ENCODE measurements at regions not wholly inside any gene's neighbourhood (a gene's known extent, or its start where the extent isn't known, plus 50 kb on each side); places are given as distances from the start of the nearest gene placed in this dataset.

- H3K27ac Mint-ChIP-seq = no peak overlapping the region
- H3K4me1 Mint-ChIP-seq (ENCODE audit: low read depth) = no peaks in the 10 kb centered on the region
- H3K9me3 Mint-ChIP-seq (ENCODE audit: low read depth) = peaks cover 19% of the 10 kb centered on the region
- DNase-seq (ENCODE audit: low spot score, unreplicated experiment) = no peak
- H3K4me3 Mint-ChIP-seq (ENCODE audit: low read depth) = no peak overlapping the region
- H3K27me3 Mint-ChIP-seq = no peaks in the 10 kb centered on the region
- TF ChIP-seq CTCF (IDR thresholded peaks at IDR 0.05; ENCODE audit: unreplicated experiment) = no peak
- no peaks in the 10 kb centered on the region for H3K36me3 Mint-ChIP-seq (ENCODE audit: insufficient read depth)
These were observed 89.1 kb upstream of the KLF14 start for GRCh38 chr7:130823060-130823459.

- no peak for DNase-seq (ENCODE audit: low spot score, unreplicated experiment)
- Mint-ChIP-seq H3K4me1 (ENCODE audit: low read depth) (no peaks in the 10 kb centered on the region), H3K36me3 (ENCODE audit: insufficient read depth) (no peaks in the 10 kb centered on the region), H3K4me3 (ENCODE audit: low read depth) (no peak overlapping the region), H3K27me3 (no peaks in the 10 kb centered on the region), H3K9me3 (ENCODE audit: low read depth) (peaks cover 23% of the 10 kb centered on the region), H3K27ac (no peak overlapping the region)
- no peak for TF ChIP-seq CTCF (IDR thresholded peaks at IDR 0.05; ENCODE audit: unreplicated experiment)
These were observed 91.8 kb upstream of the KLF14 start for GRCh38 chr7:130825819-130826218.

- Mint-ChIP-seq H3K4me3 (ENCODE audit: low read depth) (no peak overlapping the region), H3K27me3 (no peaks in the 10 kb centered on the region), H3K9me3 (ENCODE audit: low read depth) (peaks cover 23% of the 10 kb centered on the region), H3K4me1 (ENCODE audit: low read depth) (peaks cover 4% of the 10 kb centered on the region), H3K36me3 (ENCODE audit: insufficient read depth) (no peaks in the 10 kb centered on the region), H3K27ac (no peak overlapping the region)
- DNase-seq (ENCODE audit: low spot score, unreplicated experiment) = no peak
- TF ChIP-seq CTCF (IDR thresholded peaks at IDR 0.05; ENCODE audit: unreplicated experiment) = no peak
These were observed 95.4 kb upstream of the KLF14 start for GRCh38 chr7:130829415-130829814.

- H3K9me3 Mint-ChIP-seq (ENCODE audit: low read depth) = peaks cover 16% of the 10 kb centered on the region
- H3K4me3 Mint-ChIP-seq (ENCODE audit: low read depth) = no peak overlapping the region
- no peaks in the 10 kb centered on the region for H3K27me3 Mint-ChIP-seq
- H3K36me3 Mint-ChIP-seq (ENCODE audit: insufficient read depth) = no peaks in the 10 kb centered on the region
- H3K4me1 Mint-ChIP-seq (ENCODE audit: low read depth) = peaks cover 4% of the 10 kb centered on the region
- DNase-seq (ENCODE audit: low spot score, unreplicated experiment) = no peak
- no peak for TF ChIP-seq CTCF (IDR thresholded peaks at IDR 0.05; ENCODE audit: unreplicated experiment)
- H3K27ac Mint-ChIP-seq = no peak overlapping the region
These were observed 97.3 kb upstream of the KLF14 start for GRCh38 chr7:130831322-130831721.

- Mint-ChIP-seq H3K27ac (no peak overlapping the region), H3K4me3 (ENCODE audit: low read depth) (no peak overlapping the region), H3K9me3 (ENCODE audit: low read depth) (peaks cover 10% of the 10 kb centered on the region), H3K36me3 (ENCODE audit: insufficient read depth) (no peaks in the 10 kb centered on the region), H3K27me3 (no peaks in the 10 kb centered on the region), H3K4me1 (ENCODE audit: low read depth) (peaks cover 4% of the 10 kb centered on the region)
- peak; percentile 81 for TF ChIP-seq CTCF (IDR thresholded peaks at IDR 0.05; ENCODE audit: unreplicated experiment)
- DNase-seq (ENCODE audit: low spot score, unreplicated experiment) = no peak
These were observed 97.9 kb upstream of the KLF14 start for GRCh38 chr7:130831817-130832481.
